SK-N-SH (cell line): ENCODE measurements at regions not wholly inside any gene's neighbourhood (a gene's known extent, or its start where the extent isn't known, plus 50 kb on each side); places are given as distances from the start of the nearest gene placed in this dataset.

Source experiments
- CTCF ChIA-PET: fragments of 300-600, 350-600 bp; formaldehyde crosslinking; extraction: SDS; loops from one replicate; lab custom pipeline; 2021; lab: Yijun Ruan, JAX
- POLR2A ChIA-PET: fragments of 350-600 bp; sonication (Branson Sonifier 250); formaldehyde crosslinking; extraction: SDS; loops from one replicate; lab custom pipeline; 2020; ENCODE audit warnings: antibody characterized with exemption, inconsistent platforms; lab: Yijun Ruan, JAX
- DNase-seq: peaks from one replicate; pipeline ENCODE4 v3.0.0; 2012
- H2AFZ ChIP-seq: fragments of 200-600 bp; sonication (generic); 2 replicates; pipeline ENCODE4 v1.8.1; 2016; ENCODE audit warnings: antibody characterized with exemption, mild to moderate bottlenecking, low read depth
- H3F3A ChIP-seq: fragments of 200-600 bp; sonication (generic); replicated peaks from 2 replicates; pipeline ENCODE3; 2016; ENCODE audit warnings: antibody characterized with exemption, mild to moderate bottlenecking; ENCODE audit not compliant: insufficient read depth
- H3K27ac ChIP-seq, 2 experiments: fragments of 200-500 bp in 1 of 2; fragments of 200-600 bp in 1 of 2; sonication (Bioruptor generic) in 1 of 2; sonication (generic), shearing (Covaris generic) in 1 of 2; 2 replicates each; pipeline versions ENCODE4 v1.5.1 to v1.6.1; 2014 to 2016; ENCODE audit warnings: low read depth in 2 of 2, inconsistent platforms in 1 of 2, low read length in 1 of 2, mild to moderate bottlenecking in 1 of 2, mixed read lengths in 1 of 2
- H3K27me3 ChIP-seq: fragments of 200-600 bp; sonication (generic), shearing (Covaris generic); 2 replicates; pipeline ENCODE4 v1.6.1; 2016; ENCODE audit warnings: mixed run types; ENCODE audit not compliant: insufficient read depth
- H3K36me3 ChIP-seq, 2 experiments: fragments of 200-500 bp in 1 of 2; fragments of 200-600 bp in 1 of 2; sonication (Bioruptor generic) in 1 of 2; sonication (generic) in 1 of 2; replicated peaks in 1 of 2; 2 replicates each; pipeline versions ENCODE3 to v1.5.1; 2014 to 2016; ENCODE audit warnings: low read length in 1 of 2, mild to moderate bottlenecking in 1 of 2; ENCODE audit not compliant: insufficient read depth in 2 of 2, control insufficient read depth in 1 of 2
- H3K4me1 ChIP-seq, 2 experiments: fragments of 200-500 bp in 1 of 2; fragments of 200-600 bp in 1 of 2; sonication (Bioruptor generic) in 1 of 2; sonication (generic), shearing (Covaris generic) in 1 of 2; 2 replicates each; pipeline versions ENCODE4 v1.5.1 to v1.6.1; 2014 to 2016; ENCODE audit warnings: low read depth in 1 of 2, low read length in 1 of 2, mixed run types in 1 of 2; ENCODE audit not compliant: insufficient read depth in 2 of 2, control insufficient read depth in 1 of 2
- H3K4me2 ChIP-seq: fragments of 200-600 bp; sonication (generic), shearing (Covaris generic); 2 replicates; pipeline ENCODE4 v1.6.1; 2017; ENCODE audit warnings: mixed run types
- H3K4me3 ChIP-seq, 2 experiments: fragments of 200-500 bp in 1 of 2; fragments of 200-600 bp in 1 of 2; sonication (Bioruptor generic) in 1 of 2; sonication (generic), shearing (Covaris generic) in 1 of 2; 2 replicates each; pipeline versions ENCODE4 v1.5.1 to v1.8.1; 2014 to 2016; ENCODE audit warnings: low read depth in 2 of 2, inconsistent platforms in 1 of 2, low read length in 1 of 2, mild to moderate bottlenecking in 1 of 2, mixed read lengths in 1 of 2, moderate library complexity in 1 of 2
- H3K79me2 ChIP-seq: fragments of 200-600 bp; sonication (generic); 2 replicates; pipeline ENCODE4 v1.8.1; 2017; ENCODE audit warnings: mild to moderate bottlenecking; ENCODE audit not compliant: insufficient read depth
- H3K9ac ChIP-seq: fragments of 200-600 bp; sonication (generic); 2 replicates; pipeline ENCODE4 v1.6.1; 2017; ENCODE audit warnings: mixed run types
- H3K9me2 ChIP-seq: fragments of 200-600 bp; sonication (generic); 2 replicates; pipeline ENCODE4 v1.6.1; 2017; ENCODE audit warnings: mixed run types
- H3K9me3 ChIP-seq: fragments of 200-600 bp; sonication (generic); 2 replicates; pipeline ENCODE4 v1.6.1; 2017; ENCODE audit warnings: mixed run types, mild to moderate bottlenecking, moderate library complexity
- H4K20me1 ChIP-seq: fragments of 200-600 bp; sonication (generic); 2 replicates; pipeline ENCODE4 v1.6.1; 2017; ENCODE audit warnings: mild to moderate bottlenecking, mixed run types; ENCODE audit not compliant: insufficient read depth
- IRF3 ChIP-seq: fragments of 150-350 bp; IDR thresholded peaks from 2 replicates; pipeline ENCODE4 v1.6.1; 2016; ENCODE audit warnings: mild to moderate bottlenecking, low read depth, low read length
- MXI1 ChIP-seq: IDR thresholded peaks from 2 replicates; pipeline ENCODE4 v1.6.1; 2012; ENCODE audit warnings: mild to moderate bottlenecking, low read depth, low read length, improper control_type of control experiment
- RAD21 ChIP-seq: IDR thresholded peaks from 2 replicates; pipeline ENCODE4 v1.6.1; 2012; ENCODE audit warnings: mild to moderate bottlenecking, low read length
- WGBS: methylation state at CpG from one replicate; pipeline ENCODE4 v1.1.6; 2017; ENCODE audit warnings: low lambda C conversion rate; 5-methylcytosine and 5-hydroxymethylcytosine counted together

GRCh38 chr3:64276131-64276530 is 50.9 kb upstream of the PRICKLE2 start:
- H3K9me3 ChIP-seq: no peaks in the 10 kb centered on the region
- H2AFZ ChIP-seq: no peak overlapping the region
- H3K9ac ChIP-seq: no peak overlapping the region
- no peak overlapping the region for H3K4me2 ChIP-seq
- no peaks in the 10 kb centered on the region for H3K79me2 ChIP-seq
- ChIA-PET CTCF (no interaction called here), POLR2A (no interaction called here)
- H3K4me1 ChIP-seq: no peaks in the 10 kb centered on the region
- TF ChIP-seq MXI1 (no peak), RAD21 (no peak), IRF3 (no peak)
- no peak for DNase-seq
- WGBS: 92% methylated on average over 3 of the region's 3 CpGs
- no peaks in the 10 kb centered on the region for H3K36me3 ChIP-seq
- H3K9me2 ChIP-seq: no peaks in the 10 kb centered on the region
- H3K4me3 ChIP-seq: no peak overlapping the region
- H3K27ac ChIP-seq: no peak overlapping the region
- no peaks in the 10 kb centered on the region for H4K20me1 ChIP-seq
- no peaks in the 10 kb centered on the region for H3F3A ChIP-seq
- no peaks in the 10 kb centered on the region for H3K27me3 ChIP-seq
